ENCODE measurements at regions not wholly inside any gene's neighbourhood (a gene's known extent, or its start where the extent isn't known, plus 50 kb on each side); places are given as distances from the start of the nearest gene placed in this dataset.
"Not testable (repeated sequence)": the region's sequence is repeated elsewhere in the genome, so short reads cannot be mapped to it uniquely, and the experiment has no call there.

DNA sequence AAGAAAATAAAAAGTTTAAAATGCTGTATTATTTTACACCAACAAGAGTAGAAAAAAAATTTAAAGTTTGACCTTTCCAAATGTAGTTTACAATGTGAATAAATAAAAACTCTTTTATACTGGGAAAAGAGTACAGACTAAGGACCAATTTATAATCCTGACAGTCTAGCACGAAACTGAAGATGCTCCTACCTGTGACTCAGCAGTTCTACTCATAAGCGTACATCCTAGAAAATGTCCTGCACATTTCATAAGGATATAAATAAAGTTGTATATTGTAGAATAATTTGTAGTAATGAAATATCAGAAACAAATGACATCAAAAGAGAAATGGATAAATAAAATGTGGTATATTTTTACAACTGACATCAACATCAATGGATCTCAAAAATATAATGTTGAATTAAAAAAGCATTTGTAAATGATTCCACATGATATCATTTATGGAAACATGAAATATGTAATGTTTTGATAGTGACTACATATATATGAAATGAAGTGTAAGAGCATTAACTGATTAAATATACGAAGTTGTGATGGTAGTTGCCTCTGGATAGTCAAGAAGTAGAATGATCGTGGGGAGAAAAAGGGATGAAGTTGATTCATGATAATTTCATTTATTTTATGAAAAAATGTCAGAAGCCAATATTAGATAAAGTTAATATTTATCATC is 161.3 kb upstream of the CBLB start:
- DNase-seq, result no peak

DNA sequence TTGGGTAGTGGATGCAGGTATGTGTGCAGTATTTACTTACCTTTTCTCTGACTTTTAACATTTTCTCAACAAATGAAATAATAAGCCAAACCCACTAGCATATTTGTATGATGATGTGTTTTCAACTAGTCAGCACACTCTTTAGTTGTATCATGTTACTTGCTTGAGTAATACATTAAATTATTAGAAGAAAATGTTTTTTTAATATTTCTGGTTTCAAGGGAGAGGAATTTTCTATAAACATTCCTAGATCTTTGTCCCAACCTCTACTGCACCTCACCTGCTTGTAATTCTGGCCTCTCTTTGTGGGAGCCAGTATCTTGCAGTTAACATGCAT is 161.8 kb upstream of the CBLB start:
- no peak for DNase-seq

DNA sequence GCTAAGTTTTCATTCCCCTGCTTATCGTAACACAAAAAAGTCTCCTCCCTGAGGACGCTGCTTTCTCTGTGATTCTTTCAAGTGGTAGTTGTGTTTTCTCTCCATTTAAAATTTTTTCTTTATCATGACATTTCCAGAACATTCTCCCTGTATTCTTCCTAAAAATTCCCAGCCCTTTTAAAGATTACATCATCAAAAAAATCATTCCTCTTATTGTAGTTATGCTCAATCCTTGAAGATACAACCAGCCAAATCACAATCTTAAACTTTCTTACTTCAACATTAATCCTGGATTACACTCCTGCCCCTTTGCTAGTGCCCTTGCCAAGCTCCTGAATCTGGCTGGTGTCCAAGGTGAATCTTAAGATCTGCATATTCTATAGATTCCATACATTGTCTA is 163.7 kb upstream of the CBLB start:
- DNase-seq, result no peak

DNA sequence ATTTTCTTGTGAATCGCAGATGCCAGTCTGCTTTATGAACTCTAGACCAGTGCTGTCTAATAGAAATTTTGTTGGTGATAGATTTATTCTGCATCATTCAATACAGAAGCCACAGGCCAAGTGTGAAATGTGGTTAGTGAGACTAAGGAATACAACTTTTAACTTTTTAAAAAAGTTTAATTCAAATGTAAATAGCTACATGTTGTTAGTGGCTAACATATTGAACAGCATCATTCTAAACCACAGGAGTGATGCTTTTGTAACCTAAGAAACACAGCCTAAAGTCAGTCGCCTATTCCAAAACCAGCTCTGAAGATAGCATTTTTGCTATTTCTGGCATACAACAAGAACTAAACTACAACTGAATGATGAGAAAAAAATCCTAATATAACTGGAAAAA is 164.8 kb upstream of the CBLB start:
- DNase-seq, result no peak

DNA sequence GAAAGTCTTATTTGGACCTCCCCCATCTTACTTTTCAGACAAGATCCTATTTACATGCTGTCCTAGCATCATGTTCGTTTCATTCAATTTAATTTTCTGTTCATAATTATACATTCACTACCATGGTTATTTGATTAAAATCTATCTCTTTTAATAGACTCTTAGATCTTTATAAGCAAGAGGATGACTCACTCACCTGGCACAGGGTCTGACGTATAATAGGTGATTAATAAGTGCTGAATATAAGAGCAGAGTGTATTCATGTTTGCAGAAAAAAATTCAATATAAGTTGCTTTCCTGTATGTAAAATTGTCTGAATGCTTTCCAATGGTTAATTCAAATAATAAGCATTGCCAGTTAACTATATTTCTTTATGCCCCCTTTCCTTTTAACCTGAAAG is 165.5 kb upstream of the CBLB start:
- no peak for DNase-seq

DNA sequence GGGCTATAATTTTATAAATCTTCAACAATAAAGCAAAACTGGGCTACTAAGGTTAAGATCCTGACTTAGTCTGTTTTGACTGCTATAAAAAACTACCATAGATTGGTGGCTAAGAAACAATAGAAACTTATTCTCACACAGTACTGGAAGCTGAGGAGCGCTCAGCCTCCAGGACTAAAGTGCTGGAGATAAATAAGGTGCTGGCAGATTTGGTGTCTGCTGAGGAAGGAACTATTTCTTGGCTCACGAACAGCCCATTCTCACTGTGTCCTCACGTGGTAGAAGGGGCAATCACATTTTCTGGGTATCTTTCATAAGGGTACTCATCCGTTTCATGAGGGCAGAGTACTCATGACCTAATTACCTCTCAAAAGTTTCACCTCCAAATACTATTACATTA is 166.8 kb upstream of the CBLB start:
- DNase-seq, result no peak

DNA sequence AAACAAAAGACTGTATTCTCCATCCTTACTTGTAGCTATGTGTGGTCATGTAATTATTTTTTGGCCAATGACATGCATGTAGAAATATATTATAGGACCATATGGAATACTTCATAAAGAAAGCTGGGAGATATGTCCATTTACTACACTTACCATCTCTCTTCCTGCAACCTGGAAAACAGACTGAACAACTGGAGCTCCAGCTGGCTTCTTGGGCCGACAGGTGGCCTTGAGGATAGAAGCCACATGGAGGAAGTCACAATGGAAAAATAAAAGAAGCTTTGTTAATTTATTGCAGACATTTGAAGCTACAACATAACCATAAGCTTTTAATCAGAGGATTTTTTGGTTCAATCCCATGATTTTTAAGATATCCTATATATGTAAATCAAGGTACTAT is 167.9 kb upstream of the CBLB start:
- DNase-seq, result no peak

DNA sequence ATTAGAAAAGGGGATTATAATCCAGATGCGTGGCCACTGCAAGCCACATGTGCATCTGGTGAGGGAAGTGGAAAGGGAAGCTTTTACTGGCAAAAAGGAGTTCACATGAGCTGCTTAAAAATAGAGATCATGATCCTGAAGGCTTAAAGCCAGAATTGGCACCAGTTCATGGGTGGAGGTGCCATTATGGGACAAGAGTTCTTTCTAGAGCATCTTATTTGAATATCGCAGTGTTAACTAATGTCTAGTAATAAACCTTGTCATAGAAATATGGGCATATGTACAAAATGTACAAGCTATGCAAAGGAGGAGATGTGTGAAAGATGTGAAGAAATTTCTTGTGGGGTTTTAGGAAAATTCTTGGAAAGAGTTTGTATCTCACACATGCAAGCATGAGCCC is 178.4 kb upstream of the CBLB start:
- DNase-seq, result no peak

DNA sequence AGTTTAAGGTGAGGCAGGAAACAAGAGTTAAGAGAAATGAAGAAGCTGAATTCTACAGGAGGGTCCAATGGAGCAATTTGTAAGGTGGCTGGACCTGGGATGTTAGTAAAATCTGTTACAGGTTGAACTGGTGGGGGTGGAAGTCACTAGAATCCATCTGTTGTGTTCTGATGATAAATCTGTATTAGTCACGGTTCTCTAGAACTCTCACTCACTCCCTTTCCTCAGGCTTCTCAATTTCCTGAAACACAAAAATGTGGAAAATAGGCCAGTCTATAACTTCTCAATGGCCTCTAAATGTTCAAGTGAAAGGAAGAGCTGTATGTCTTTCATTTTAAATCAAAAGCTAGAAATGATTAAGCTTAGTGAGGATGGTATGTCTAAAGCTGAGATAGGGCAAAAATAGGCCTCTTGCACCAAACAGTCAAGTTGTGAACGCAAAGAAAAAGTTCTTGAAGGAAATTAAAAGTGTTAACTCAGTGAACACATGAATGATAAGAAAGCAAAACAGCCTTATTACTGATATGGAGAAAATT is 180.2 kb upstream of the CBLB start:
- DNase-seq, result no peak

DNA sequence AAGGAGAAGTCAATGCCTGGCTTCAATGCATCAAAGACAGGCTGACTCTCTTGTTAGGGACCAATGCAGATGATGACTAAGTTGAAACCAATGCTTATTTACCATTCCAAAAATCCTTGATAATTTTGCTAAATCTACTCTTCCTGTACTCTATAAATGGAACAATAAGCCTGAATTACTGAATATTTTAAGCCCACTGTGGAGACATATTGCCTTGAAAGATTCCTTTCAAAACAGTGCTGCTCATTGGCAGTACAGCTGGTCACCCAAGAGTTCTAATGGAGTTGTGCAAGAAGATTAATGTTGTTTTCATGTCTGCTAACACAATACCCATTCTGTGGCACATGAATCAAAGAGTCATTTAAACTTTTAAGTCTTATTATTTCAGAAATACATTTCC is 181.0 kb upstream of the CBLB start:
- no peak for DNase-seq

DNA sequence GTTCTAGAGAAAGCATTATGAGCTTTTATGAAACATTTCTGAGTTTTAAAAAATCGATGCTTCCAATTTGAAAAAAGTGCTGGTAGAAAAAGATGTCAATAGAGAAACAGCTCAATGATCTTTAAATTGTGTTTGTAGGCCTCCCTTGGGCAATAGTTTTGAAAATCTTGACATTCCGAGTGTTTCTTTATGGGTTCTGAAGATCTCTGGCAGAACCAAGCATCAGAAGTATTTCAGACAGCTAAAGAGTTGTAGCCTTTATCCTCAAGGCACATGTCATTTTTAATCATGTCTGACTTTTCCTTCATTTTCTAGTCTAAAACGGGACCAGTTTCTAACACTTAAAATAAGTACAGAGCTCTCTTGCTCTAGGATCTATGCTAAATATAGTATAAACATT is 188.1 kb upstream of the CBLB start:
- DNase-seq, result no peak

DNA sequence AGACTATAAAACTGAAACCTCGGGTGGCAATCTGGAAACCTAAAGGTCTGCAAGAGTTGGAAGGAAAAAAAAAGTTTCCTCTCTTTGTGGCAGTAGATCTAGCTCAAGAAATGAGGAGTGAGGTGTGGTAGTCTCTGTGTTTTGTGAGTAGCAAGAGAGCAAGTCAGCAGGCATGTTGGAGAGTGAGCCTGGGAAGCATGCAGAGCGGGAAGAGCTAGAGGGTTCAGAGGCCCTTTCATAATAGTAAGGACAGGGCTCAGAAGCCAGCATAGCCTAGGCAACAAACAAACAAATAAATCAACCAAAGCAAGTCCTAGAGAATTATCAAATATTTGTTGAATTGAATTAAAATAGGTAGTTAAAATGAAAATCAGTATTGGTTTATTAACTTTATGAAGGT is 189.7 kb upstream of the CBLB start:
- no peak for DNase-seq

DNA sequence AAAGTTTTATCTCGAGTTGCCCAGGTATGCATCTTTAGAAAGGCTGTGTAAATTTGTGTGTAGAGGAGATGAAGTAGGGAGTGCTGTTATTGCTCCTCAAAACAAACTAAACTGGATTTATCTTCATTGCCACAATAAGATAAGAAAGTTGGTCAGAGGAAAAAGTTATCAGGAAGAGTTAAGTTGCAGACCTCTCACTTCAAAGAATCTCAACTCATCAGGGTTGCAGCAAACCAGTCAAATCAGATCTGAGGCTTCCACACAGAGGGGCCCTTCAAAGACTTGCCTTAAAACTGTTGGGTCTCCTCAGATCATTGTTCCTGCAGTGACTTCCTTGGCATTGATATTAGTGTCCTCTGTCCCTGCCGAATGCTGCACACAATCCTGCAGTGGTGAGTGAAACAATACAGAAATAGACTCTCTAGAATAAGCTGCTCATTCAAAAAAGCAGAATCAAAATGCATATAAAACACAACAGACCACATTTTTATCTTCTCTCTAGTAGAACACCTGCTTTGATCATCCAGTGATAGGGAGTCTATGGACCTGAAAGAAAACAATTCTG is 191.2 kb upstream of the CBLB start:
- no peak for DNase-seq

DNA sequence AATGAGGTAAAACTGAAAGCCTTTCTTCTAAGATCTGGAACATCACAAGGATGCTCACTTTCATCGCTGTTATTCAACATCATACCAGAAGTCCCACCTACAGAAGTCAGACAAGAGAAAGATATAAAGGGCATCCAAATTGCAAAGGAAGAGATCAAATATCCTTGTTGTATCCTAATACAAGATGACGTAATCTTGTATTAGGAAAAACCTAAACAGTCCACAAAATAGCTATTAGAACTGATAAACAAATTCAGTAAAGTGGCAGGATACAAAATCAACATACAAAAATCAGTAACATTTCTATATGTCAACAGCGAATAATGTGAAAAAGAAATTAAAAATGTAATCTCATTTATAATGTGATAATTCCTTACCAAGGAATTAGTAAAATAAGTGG is 195.1 kb upstream of the CBLB start:
- DNase-seq, result no peak

DNA sequence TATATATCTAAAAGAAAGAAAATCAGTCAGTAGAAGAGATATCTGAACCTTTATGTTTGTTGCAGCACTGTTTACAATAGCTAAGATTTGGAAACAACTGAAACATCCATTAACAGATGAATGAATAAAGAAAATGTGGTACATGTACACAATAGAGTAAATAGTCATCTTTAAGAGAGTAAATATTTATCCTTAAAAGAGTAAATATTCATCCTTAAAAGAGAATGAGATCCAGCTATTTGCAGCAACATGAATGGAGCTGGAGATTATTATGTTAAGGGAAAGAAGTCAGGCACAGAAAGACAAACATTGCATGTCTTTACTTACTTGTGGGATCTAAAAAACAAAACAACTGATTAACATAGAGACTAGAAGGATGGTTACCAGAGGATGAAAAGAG is 197.0 kb upstream of the CBLB start:
- DNase-seq, result no peak

DNA sequence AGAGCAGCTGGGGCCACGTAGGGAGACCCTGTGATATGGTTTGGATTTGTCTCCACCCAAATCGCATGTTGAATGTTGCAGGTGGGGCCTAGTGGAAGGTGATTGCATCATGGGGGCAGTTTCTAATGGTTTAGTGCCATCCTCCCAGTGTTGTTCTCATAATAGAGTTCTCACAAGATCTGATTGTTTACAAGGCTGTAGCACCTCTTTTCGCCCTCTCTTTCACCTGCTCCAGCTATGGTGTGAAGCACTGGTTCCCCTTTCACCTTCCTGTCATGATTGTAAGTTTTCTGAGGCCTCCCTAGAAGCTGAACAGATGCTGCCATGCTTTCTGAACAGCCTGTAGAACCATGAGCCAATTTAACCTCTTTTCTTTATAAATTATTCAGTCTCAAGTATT is 198.9 kb upstream of the CBLB start:
- DNase-seq, result no peak

DNA sequence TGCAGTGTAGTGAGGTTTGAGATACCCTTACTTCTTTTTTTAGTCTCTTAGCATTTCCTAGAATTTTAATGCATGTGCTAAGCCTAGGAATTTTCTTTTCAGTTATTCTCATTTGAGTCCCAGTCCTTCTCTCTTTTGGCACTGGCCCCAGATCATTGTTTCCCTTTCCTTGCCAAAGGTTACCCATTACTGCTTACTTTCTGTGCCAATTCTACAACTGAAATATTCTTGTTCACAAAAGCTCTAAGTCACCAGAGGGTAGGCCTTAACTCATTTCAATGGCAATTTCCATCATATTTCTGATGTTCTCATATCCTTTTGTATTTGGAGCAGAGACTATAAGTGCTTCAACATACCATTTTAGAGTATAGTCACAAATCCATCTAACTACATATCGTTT is 199.6 kb upstream of the CBLB start:
- DNase-seq, result no peak

DNA sequence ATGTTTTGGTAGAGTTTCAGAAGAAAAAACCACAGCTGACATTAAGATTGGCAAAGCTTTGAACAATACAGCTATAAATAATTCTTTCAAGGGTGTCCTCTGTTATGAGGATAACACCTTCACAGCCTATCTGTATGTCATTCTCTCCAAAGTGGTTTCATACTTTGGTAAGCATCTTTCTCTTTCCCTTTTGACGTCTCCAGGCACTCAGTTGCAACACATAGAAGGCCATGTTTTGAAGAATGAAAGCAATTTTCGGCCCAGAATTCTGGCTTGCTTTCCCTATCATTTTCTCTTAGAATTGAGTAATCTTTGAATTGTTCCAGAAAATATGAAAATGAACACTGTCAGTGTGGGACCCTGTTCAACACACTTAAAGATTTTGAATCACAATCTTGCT is 200.0 kb upstream of the CBLB start:
- DNase-seq, result no peak

DNA sequence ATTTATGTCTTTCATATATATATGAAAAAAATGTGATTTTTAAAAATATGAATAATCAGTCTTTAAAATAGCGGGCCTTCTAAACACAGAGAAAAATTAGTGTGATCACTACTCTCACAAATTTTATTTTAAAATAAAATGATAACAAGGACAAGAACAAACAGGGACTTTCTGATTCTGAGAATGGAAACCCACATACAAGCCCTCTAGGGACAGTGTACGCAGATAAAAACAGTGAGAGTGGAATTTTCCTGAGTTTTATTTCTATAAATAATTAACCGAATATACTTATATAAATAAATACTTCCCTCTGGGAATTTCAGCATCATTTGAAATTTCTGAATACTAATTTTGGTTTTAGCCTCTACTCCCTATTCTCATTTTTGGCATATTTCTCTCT is 201.4 kb upstream of the CBLB start:
- DNase-seq, result no peak

DNA sequence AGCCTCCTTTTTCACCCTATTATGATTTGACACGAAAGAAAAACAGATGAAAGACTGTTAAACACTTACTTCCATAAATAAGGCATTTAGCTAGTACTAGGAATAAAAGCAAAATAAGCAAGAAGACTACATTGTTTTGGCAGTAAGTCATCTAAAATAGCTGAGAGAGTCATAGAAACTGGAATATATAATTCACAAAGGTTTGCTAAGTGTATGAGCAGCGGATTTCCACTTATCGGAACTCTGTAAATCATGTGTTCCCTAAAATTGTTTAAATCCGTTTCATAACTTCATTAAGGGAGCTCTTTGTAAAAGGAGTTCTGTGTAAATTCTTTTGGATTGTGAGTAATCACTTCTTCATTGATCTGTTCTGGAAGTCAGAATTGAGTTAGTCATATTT is 202.5 kb upstream of the CBLB start:
- DNase-seq, result no peak

DNA sequence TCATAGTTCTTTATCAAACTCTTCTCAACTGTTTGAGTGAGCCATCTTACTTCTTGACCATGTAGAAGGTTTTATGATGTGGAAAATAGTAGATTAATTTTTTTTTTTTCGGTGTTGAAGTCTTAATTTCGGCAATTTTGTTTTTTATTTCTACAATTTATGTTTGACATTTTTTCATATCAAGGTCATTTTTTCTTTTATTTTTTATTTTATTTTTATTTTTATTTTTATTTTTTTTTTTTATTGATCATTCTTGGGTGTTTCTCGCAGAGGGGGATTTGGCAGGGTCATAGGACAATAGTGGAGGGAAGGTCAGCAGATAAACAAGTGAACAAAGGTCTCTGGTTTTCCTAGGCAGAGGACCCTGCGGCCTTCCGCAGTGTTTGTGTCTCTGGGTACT is 203.8 kb upstream of the CBLB start:
- DNase-seq, result not testable (repeated sequence)

DNA sequence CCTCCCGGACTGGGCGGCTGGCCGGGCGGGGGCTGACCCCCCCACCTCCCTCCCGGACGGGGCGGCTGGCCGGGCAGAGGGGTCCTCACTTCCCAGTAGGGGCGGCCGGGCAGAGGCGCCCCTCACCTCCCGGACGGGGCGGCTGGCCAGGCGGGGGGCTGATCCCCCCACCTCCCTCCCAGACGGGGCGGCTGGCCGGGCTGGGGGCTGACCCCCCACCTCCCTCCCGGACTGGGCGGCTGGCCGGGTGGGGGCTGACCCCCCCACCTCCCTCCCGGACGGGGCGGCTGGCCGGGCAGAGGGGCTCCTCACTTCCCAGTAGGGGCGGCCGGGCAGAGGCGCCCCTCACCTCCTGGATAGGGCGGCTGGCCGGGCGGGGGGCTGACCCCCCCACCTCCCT is 205.0 kb upstream of the CBLB start:
- not testable (repeated sequence) for DNase-seq

DNA sequence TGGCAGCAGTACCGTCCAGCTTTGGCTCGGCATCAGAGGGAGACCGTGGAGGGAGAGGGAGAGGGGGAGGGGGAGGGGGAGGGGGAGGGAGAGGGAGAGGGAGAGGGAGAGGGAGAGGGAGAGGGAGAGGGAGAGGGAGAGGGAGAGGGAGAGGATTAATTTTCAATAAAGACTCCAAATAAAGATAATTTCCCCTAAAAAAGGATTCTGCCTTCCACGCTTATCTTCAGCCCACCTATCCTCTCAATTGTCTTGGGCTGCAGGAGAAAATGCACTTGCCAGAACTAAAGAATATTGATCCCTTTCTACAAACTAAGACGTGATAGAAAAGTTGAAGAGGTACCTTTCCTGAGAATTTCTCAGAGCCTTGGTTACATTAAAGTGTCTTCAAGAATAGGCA is 206.9 kb upstream of the CBLB start:
- not testable (repeated sequence) for DNase-seq

DNA sequence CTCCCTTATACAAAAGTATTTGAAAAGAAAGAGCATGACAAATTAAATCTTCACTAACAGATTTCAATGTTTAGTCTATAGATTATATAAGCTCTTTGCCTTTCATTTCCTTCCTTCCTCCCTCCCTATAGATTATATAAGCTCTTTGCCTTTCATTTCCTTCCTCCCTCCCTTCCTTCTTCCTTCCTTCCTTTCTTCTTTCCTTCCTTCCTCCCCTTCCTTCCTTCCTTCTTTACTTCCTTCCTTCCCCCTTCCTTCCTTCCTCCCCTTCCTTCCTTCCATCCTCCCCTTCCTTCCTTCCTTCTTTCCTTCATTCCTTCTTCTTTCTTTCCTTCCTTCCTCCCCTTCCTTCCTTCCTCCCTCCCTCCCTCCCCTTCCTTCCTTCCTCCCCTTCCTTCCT is 209.8 kb upstream of the CBLB start:
- DNase-seq, result no peak

DNA sequence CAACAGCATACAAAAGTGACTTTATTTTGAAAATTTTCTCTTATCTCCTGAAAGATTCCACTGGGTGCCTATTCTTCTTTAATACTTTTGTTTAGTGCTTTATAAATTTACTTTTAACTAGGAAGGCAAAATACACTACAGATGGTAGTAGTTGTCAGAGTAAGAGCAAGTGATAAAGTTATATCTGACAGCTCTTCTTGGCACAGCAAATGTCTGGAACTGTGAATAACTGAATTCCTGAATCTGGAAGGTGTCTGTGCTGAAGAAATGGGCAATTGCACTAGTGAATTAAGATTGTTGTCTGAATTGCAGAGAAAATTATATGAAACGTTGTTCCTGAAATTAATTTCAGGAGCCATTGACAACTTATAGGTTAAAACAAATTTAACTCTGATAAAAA is 213.8 kb upstream of the CBLB start:
- DNase-seq, result no peak

Measured in activated effector memory CD4-positive, alpha-beta T cell treated with anti-CD3 and anti-CD28 coated beads, Interleukin-2, amount 50 U/mL, for 16 hours (primary cell).